Heart left ventricle (tissue), 16 donors: ENCODE measurements at regions not wholly inside any gene's neighbourhood (a gene's known extent, or its start where the extent isn't known, plus 50 kb on each side); places are given as distances from the start of the nearest gene placed in this dataset.

ENCODE experiments used
- ATAC-seq, 4 donors: fragments of 200-7000 bp; cut with Tn5 transposase; one replicate each; pipeline ENCODE4 v1.9.1; 2020 to 2022; ENCODE audit warnings: moderate library complexity in 4 of 4, mild to moderate bottlenecking in 3 of 4, moderate number of reproducible peaks in 1 of 4
- DNase-seq, 5 donors: peaks; one replicate each; pipeline ENCODE4 v3.0.0-alpha.2; 2020
- H3K27ac ChIP-seq, 12 donors: fragments of 200-600 bp; sonication (generic) in 4 of 12; one replicate each; pipeline versions ENCODE4 v1.5.0 to v1.8.0; 2016 to 2022; ENCODE audit warnings: mild to moderate bottlenecking in 2 of 12
- H3K27me3 ChIP-seq, 9 donors: fragments of 200-600 bp; sonication (generic) in 2 of 9; one replicate each; pipeline versions ENCODE4 v1.5.1 to v1.8.0; 2016 to 2022; ENCODE audit warnings: mild to moderate bottlenecking in 3 of 9
- H3K36me3 ChIP-seq, 9 donors: fragments of 200-600 bp; sonication (generic) in 2 of 9; one replicate each; pipeline versions ENCODE4 v1.5.0 to v1.8.0; 2018 to 2022; ENCODE audit warnings: mild to moderate bottlenecking in 2 of 9
- H3K4me1 ChIP-seq, 12 donors: fragments of 200-600 bp; sonication (generic) in 4 of 12; one replicate each; pipeline versions ENCODE4 v1.5.0 to v1.8.0; 2016 to 2022; ENCODE audit warnings: mild to moderate bottlenecking in 3 of 12
- H3K4me3 ChIP-seq, 12 donors: fragments of 200-600 bp; sonication (generic) in 4 of 12; one replicate each; pipeline versions ENCODE4 v1.5.0 to v1.8.0; 2017 to 2022; ENCODE audit warnings: mild to moderate bottlenecking in 9 of 12, moderate library complexity in 4 of 12
- H3K9me3 ChIP-seq, 12 donors: fragments of 200-600 bp; sonication (generic) in 4 of 12; one replicate each; pipeline versions ENCODE4 v1.5.0 to v1.8.0; 2016 to 2022; ENCODE audit warnings: mild to moderate bottlenecking in 1 of 12
- CTCF ChIP-seq, 12 donors: fragments of 200-600 bp; sonication (generic) in 4 of 12; IDR thresholded peaks; one replicate each; pipeline versions ENCODE4 v1.5.0 to v1.8.0; 2018 to 2022; ENCODE audit warnings: antibody characterized with exemption in 12 of 12, mild to moderate bottlenecking in 5 of 12
- POLR2A ChIP-seq, 2 donors: fragments of 450-650 bp; IDR thresholded peaks; one replicate each; pipeline ENCODE4 v1.6.1; 2017; ENCODE audit warnings: antibody characterized with exemption in 2 of 2, mild to moderate bottlenecking in 2 of 2, moderate library complexity in 2 of 2
- WGBS, 4 donors: extraction: QIAGEN DNeasy Blood & Tissue Kit in 2 of 4; methylation state at CpG; one replicate each; pipeline versions ENCODE4 v1.1.5 to v1.1.7; 2013 to 2018; 5-methylcytosine and 5-hydroxymethylcytosine counted together
- intact Hi-C, 10 donors: fragments of 100-400 bp; cut with DNase I; formaldehyde crosslinking; loops; one replicate each; pipeline versions ENCODE4 v1.11.1 to v1.14.2; 2022
- donor health status: ischemic (EF 13 %, LVEDD 7.1; RV severe dilation, severe dysfunction).
- donor health status: healthy with polysubstance abuse.
- donor health status: DM: no; HTN: yes; CAD: no.
- donor health status: DM: no; HTN: no; CAD: no.
- donor health status: ischemic (EF 25% LVEDD 6.9; RV normal size, moderate dysfunction).
- donor health status: ischemic (EF 25% LVEDD 5.7; RV mildly dilated, moderate dysfunction).
- donor health status: healthy.
- donor health status: DM: yes; HTN: yes; CAD: no.
- donor health status: ischemic (EF 35%, LVEDD 5.7; RV mildly dilated, moderate dysfunction).
- donor health status: nonischemic (EF 11% LVEDD 7.7; RV severe dilation, severe dysfunction).
- donor health status: DM: yes; HTN: yes; CAD: no.
- donor health status: PGD.
- donor health status: ischemic (EF 29% LVEDD 5.4; RV normal size, mild dysfunction).
- donor health status: nonischemic (EF 23%, LVEDD 6.1; RV moderate dilation, normal function).

- Histone ChIP-seq H3K27ac (no peak overlapping the region), H3K36me3 (no peaks in the 10 kb centered on the region), H3K4me3 (no peak overlapping the region), H3K4me1 (no peaks in the 10 kb centered on the region), H3K9me3 (no peaks in the 10 kb centered on the region), H3K27me3 (peaks cover 0 to 22% (median 6%) of the 10 kb centered on the region in 9 donors)
- 77 to 90% (median 86%) methylated on average over 1 of the region's 1 CpG for WGBS, 4 donors
- TF ChIP-seq POLR2A (IDR thresholded peaks at IDR 0.05) (no peak), CTCF (IDR thresholded peaks at IDR 0.05) (no peak)
- DNase-seq (no peak), ATAC-seq (no peak)
- intact Hi-C loops = no loop called here
Measured at GRCh38 chr12:107165581-107165980, 72.2 kb upstream of the CRY1 start.

- no peaks in the 10 kb centered on the region for H3K4me1 ChIP-seq
- DNase-seq = no peak
- no peak for TF ChIP-seq CTCF (IDR thresholded peaks at IDR 0.05)
- no peak for TF ChIP-seq POLR2A (IDR thresholded peaks at IDR 0.05)
- H3K9me3 ChIP-seq = no peaks in the 10 kb centered on the region
- WGBS, 4 donors = 43 to 56% (median 55%) methylated on average over 3 of the region's 3 CpGs
- peaks cover 0 to 16% (median 4%) of the 10 kb centered on the region in 9 donors for H3K27me3 ChIP-seq
- H3K36me3 ChIP-seq = no peaks in the 10 kb centered on the region
- H3K4me3 ChIP-seq = no peak overlapping the region
- H3K27ac ChIP-seq = no peak overlapping the region
- no peak for ATAC-seq
- intact Hi-C loops = no loop called here
Measured at GRCh38 chr12:107167756-107168155, 74.4 kb upstream of the CRY1 start.

GRCh38 chr12:107169200-107169599 lies 75.9 kb upstream of the CRY1 start:
- Histone ChIP-seq H3K4me1 (no peaks in the 10 kb centered on the region), H3K36me3 (no peaks in the 10 kb centered on the region), H3K27ac (no peak overlapping the region), H3K4me3 (no peak overlapping the region), H3K27me3 (peaks cover 0 to 19% (median 4%) of the 10 kb centered on the region in 9 donors), H3K9me3 (no peaks in the 10 kb centered on the region)
- WGBS, 4 donors = 67 to 77% (median 73%) methylated on average over 6 of the region's 6 CpGs
- intact Hi-C loops = no loop called here
- TF ChIP-seq CTCF (IDR thresholded peaks at IDR 0.05) (no peak), POLR2A (IDR thresholded peaks at IDR 0.05) (no peak)
- ATAC-seq (no peak), DNase-seq (no peak)

GRCh38 chr12:107178776-107179175 lies 85.4 kb upstream of the CRY1 start:
- Histone ChIP-seq H3K4me3 (no peak overlapping the region), H3K27ac (no peak overlapping the region), H3K9me3 (no peaks in the 10 kb centered on the region), H3K36me3 (no peaks in the 10 kb centered on the region), H3K4me1 (no peaks in the 10 kb centered on the region), H3K27me3 (peaks cover 0 to 16% (median 0%) of the 10 kb centered on the region in 9 donors)
- intact Hi-C loops = no loop called here
- DNase-seq = no peak
- WGBS, 4 donors = 84 to 87% (median 84%) methylated on average over 5 of the region's 5 CpGs
- ATAC-seq = no peak
- TF ChIP-seq CTCF (IDR thresholded peaks at IDR 0.05) (no peak), POLR2A (IDR thresholded peaks at IDR 0.05) (no peak)
